BLaER1 (cell line): ENCODE measurements at regions not wholly inside any gene's neighbourhood (a gene's known extent, or its start where the extent isn't known, plus 50 kb on each side); places are given as distances from the start of the nearest gene placed in this dataset.

Source experiments
- H3K27ac ChIP-seq: shearing (Covaris generic); formaldehyde crosslinking; 2 replicates; pipeline ENCODE4 v1.8.1; 2022
- H3K27me3 ChIP-seq: shearing (Covaris generic); formaldehyde crosslinking; 2 replicates; pipeline ENCODE4 v1.8.1; 2022
- H3K36me3 ChIP-seq: shearing (Covaris generic); formaldehyde crosslinking; 2 replicates; pipeline ENCODE4 v1.8.1; 2022
- H3K4me1 ChIP-seq: shearing (Covaris generic); formaldehyde crosslinking; 2 replicates; pipeline ENCODE4 v1.8.1; 2022
- H3K4me2 ChIP-seq: shearing (Covaris generic); formaldehyde crosslinking; 2 replicates; pipeline ENCODE4 v1.8.1; 2022
- H3K4me3 ChIP-seq: shearing (Covaris generic); formaldehyde crosslinking; 2 replicates; pipeline ENCODE4 v1.8.1; 2022
- H3K9ac ChIP-seq: shearing (Covaris generic); formaldehyde crosslinking; 2 replicates; pipeline ENCODE4 v1.8.1; 2022
- H3K9me3 ChIP-seq: shearing (Covaris generic); formaldehyde crosslinking; 2 replicates; pipeline ENCODE4 v1.8.1; 2022
- H4K20me1 ChIP-seq: shearing (Covaris generic); formaldehyde crosslinking; 2 replicates; pipeline ENCODE4 v1.8.1; 2022
- Cebpa-rat ChIP-seq: shearing (Covaris generic); IDR thresholded peaks from 2 replicates; pipeline ENCODE4 v1.8.1; 2022

DNA sequence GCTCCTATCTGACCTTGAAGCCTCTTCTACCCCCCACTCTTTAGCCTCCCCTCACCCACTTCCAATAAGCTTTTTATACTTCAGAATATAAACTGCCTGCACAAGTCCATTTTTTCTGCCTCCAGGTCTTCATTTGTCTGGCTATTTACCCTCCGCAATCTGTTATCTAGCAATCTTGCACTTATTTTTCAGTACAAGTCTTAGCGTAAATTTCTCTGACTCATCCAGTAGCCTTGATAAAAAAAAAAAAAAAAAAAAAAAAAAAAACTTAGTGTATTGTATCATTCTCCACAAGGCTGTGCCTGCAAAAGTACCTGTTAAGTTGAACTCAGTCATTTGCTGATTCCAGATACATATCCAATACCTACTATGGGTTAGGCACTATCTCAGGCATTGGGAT lies 219.5 kb upstream of the DKK2 start:
- Histone ChIP-seq H3K4me3 (no peak overlapping the region), H3K4me2 (no peak overlapping the region), H3K36me3 (no peaks in the 10 kb centered on the region), H3K4me1 (no peaks in the 10 kb centered on the region), H3K9ac (no peak overlapping the region), H3K27me3 (no peaks in the 10 kb centered on the region), H3K27ac (no peak overlapping the region), H3K9me3 (no peaks in the 10 kb centered on the region), H4K20me1 (no peaks in the 10 kb centered on the region)
- no peak for TF ChIP-seq Cebpa-rat

DNA sequence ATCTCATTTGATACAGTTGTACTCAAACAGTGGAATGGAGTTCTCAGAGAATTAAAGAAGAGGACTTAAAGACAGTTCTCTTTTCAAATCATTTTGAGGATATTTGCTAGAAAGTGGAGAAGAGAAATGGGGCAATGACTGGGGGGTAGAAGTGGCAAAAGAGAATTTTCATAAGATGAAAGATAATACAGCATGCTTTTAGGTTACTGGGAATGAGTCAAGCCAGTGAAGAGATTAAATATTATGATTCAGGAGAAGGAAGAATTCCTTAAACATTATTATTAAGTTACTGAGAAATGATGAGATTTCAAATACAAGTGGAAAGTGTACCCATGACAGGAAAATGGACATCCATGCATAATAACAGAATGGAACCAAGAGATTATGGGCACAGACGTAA lies 219.0 kb upstream of the DKK2 start:
- Histone ChIP-seq H3K27me3 (no peaks in the 10 kb centered on the region), H3K9me3 (no peaks in the 10 kb centered on the region), H3K4me1 (no peaks in the 10 kb centered on the region), H3K9ac (no peak overlapping the region), H3K4me2 (no peak overlapping the region), H4K20me1 (no peaks in the 10 kb centered on the region), H3K36me3 (no peaks in the 10 kb centered on the region), H3K4me3 (no peak overlapping the region), H3K27ac (no peak overlapping the region)
- no peak for TF ChIP-seq Cebpa-rat

DNA sequence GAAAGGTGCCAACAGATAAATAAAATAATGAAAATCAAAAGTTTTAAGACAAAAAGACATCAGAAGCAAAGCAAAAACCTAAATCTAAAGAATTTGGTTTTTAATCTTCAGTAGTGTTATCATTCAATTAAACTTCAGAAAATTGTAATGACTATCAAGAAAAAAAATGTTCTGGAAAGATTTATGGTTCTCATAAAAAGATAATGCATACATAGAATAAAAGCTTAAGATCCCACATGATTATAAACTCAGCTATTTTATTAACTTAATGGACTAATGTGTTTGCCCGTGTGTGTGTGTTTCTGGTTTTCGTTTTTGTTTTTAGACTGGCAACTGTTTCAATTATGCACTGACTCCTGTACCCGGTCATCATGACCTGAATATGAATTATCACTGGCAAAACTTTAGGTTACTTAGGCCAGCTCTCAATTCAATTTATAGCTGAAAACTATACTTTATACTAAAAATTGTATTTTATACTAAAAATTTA lies 217.5 kb upstream of the DKK2 start:
- H3K9me3 ChIP-seq, result no peaks in the 10 kb centered on the region
- H3K9ac ChIP-seq, result no peak overlapping the region
- H3K4me1 ChIP-seq, result no peaks in the 10 kb centered on the region
- no peak overlapping the region for H3K4me3 ChIP-seq
- H3K27me3 ChIP-seq, result no peaks in the 10 kb centered on the region
- no peak overlapping the region for H3K27ac ChIP-seq
- TF ChIP-seq Cebpa-rat, result no peak
- no peaks in the 10 kb centered on the region for H4K20me1 ChIP-seq
- H3K36me3 ChIP-seq, result no peaks in the 10 kb centered on the region
- no peak overlapping the region for H3K4me2 ChIP-seq

DNA sequence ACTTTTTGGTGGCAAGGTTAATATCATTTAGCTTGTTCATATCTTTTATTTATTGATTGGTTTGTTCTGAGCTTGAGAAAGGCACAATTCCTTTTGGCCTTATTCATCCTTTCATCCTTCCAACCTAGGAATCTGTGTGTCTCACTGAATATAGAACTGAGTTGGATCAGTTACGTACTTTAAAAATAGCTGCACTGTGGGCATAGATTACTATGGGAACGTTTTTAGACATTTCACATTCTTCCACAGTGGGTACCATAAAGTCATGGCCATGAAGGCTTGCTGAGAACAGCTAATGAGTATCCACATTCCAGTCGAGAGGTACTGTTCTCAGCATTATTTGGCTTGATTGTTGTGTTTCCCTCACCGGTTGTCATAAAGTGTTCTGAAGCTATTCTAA lies 217.0 kb upstream of the DKK2 start:
- no peaks in the 10 kb centered on the region for H3K9me3 ChIP-seq
- TF ChIP-seq Cebpa-rat, result no peak
- no peak overlapping the region for H3K4me3 ChIP-seq
- H3K4me2 ChIP-seq, result no peak overlapping the region
- H3K27ac ChIP-seq, result no peak overlapping the region
- H3K9ac ChIP-seq, result no peak overlapping the region
- H3K36me3 ChIP-seq, result no peaks in the 10 kb centered on the region
- no peaks in the 10 kb centered on the region for H3K27me3 ChIP-seq
- H4K20me1 ChIP-seq, result no peaks in the 10 kb centered on the region
- no peaks in the 10 kb centered on the region for H3K4me1 ChIP-seq

DNA sequence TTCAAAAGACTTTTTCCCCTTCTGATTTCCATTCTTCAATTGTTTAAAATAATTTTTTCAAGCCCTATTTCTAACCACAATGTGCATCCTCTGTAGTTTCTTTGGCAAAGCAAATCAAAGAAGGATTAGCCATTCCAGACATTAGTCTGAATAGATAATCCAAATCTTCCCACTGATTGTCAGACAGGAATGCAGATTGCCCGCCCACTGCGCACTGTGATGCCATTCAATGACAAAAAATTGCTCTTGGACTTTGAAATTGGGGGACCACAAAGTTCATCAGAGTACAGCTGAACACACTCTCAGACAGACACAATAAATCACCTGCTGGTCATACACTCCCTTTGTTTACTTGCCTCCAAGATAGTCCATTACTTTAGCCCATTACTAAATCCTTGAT lies 216.5 kb upstream of the DKK2 start:
- no peak overlapping the region for H3K27ac ChIP-seq

DNA sequence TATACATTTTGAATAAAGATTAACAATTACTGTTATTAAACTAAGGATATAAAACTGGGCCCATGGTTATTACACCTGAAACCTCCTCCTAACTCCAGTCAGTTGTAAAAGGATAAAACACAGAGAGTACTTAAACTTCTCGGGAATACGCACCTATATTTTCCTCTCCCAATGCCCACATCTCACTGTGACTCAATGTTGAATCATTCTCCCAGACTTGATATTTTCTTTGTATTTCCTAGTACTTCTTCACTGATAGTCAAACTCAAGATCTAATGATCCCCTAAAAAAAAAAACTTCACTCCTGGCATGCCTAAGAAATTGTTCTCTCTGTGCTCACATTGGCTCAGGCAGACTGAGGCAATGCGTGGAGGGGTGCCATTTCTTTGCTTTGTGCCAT lies 212.5 kb upstream of the DKK2 start:
- Histone ChIP-seq H3K9me3 (no peaks in the 10 kb centered on the region), H3K27me3 (no peaks in the 10 kb centered on the region), H3K9ac (no peak overlapping the region), H3K4me2 (no peak overlapping the region), H3K4me3 (no peak overlapping the region), H3K36me3 (no peaks in the 10 kb centered on the region), H3K4me1 (no peaks in the 10 kb centered on the region), H3K27ac (no peak overlapping the region), H4K20me1 (no peaks in the 10 kb centered on the region)
- TF ChIP-seq Cebpa-rat, result no peak

More for the DNA sequence above, 216.5 kb upstream of the DKK2 start:
- no peaks in the 10 kb centered on the region for H3K36me3 ChIP-seq
- no peaks in the 10 kb centered on the region for H4K20me1 ChIP-seq
- no peaks in the 10 kb centered on the region for H3K9me3 ChIP-seq
- no peak overlapping the region for H3K4me2 ChIP-seq
- H3K9ac ChIP-seq, result no peak overlapping the region
- no peak overlapping the region for H3K4me3 ChIP-seq
- no peaks in the 10 kb centered on the region for H3K27me3 ChIP-seq
- H3K4me1 ChIP-seq, result no peaks in the 10 kb centered on the region
- TF ChIP-seq Cebpa-rat, result no peak

DNA sequence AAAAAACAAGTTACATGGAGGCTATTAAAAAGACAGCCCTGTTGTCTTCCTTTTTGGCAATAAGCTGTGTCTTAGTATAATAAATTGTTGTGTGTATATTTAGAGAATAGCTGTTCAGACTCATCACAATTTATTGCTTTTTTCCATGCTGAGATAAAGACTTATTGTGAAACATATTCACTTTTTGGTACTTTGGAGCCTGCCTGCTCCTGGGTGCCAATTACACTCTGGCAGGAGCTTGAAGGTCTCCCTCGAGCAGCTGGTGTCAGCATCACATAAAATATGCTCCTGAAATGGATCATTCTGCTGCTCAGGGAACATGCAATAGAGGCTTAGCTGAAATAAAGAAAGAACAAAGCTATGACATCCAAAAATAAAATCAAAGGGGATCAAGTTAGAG lies 211.6 kb upstream of the DKK2 start:
- H3K4me2 ChIP-seq, result no peak overlapping the region
- no peaks in the 10 kb centered on the region for H3K27me3 ChIP-seq
- H3K4me1 ChIP-seq, result peaks cover 5% of the 10 kb centered on the region; the same call in 1 of the 2 replicates
- H3K9me3 ChIP-seq, result no peaks in the 10 kb centered on the region
- H3K36me3 ChIP-seq, result no peaks in the 10 kb centered on the region
- H4K20me1 ChIP-seq, result no peaks in the 10 kb centered on the region
- H3K4me3 ChIP-seq, result no peak overlapping the region
- TF ChIP-seq Cebpa-rat, result no peak
- no peak overlapping the region for H3K9ac ChIP-seq
- no peak overlapping the region for H3K27ac ChIP-seq

DNA sequence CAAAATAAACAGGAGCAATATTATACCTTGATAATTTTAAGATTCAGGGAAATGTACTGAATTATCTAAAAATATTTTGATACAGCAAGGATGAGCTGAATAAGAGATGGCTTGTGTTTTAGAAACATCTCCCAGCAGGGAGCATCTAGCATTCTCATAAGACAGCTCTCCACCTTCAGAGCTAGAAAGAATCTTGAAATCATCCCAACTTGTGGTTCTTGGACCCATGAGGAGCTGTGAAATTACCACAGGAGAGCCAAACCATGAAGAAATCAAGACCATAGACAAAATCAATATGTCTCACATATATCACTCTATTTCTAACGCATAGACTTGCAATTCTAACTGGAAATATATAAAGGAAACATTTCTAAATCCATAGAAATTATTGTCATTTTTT lies 210.6 kb upstream of the DKK2 start:
- TF ChIP-seq Cebpa-rat, result no peak
- Histone ChIP-seq H3K4me2 (no peak overlapping the region), H3K27me3 (no peaks in the 10 kb centered on the region), H3K9me3 (no peaks in the 10 kb centered on the region), H3K36me3 (no peaks in the 10 kb centered on the region), H4K20me1 (no peaks in the 10 kb centered on the region), H3K4me3 (no peak overlapping the region), H3K9ac (no peak overlapping the region), H3K4me1 (peaks cover 5% of the 10 kb centered on the region; the same call in 1 of the 2 replicates), H3K27ac (no peak overlapping the region)

DNA sequence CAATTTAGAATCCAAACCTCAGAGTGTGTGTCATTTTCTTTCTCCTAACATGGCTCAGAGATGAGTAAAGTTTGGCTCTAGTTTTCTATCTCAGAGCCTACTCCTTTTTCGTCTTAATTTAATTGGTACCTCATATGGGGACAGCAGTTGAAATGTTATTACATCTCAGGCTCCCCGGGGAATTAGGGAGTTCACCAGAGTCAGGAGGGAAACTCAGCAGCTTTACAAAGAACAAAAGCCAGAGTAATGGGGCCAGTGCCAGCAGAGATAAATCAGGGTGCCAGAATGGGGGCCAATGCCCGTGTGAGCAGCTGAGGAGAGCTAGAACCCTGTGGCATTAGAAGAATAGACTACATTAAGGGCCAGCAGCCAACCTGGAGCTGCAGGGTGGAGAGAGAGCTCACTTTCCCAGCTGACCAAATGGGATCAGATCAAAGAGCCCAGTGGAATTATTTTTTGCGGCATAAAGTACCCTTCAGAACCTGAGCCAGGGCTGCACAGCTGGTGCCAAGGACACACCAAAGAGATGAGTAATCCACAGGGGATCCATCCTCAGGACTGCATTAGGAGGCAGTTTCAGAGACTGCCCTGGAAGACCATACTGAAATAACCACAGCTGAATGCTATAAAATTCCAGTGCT lies 207.1 kb upstream of the DKK2 start:
- H3K4me2 ChIP-seq, result 0 out of 2 replicates have a peak overlapping the region, but pooled peaks have one; percentile 6
- no peak overlapping the region for H3K27ac ChIP-seq

DNA sequence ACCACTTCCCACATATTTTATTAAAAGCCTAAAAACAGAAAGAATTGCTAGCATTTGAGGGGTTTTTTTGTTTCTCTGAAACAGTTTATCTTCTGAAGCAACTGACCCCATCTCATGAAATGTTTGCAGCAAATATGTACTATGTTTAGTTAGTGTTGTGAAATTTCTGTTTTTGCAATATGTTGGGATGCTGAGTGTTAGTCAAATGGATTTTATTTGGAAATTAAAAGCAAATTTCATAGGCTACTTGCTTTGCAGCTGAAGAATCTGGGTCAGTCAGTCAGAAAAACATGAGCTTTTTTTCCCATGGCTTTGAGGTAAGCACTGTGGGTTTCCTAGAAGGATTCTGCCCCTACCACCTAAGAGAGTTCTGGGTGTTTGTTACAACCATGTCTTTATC lies 184.9 kb upstream of the DKK2 start:
- Histone ChIP-seq H3K4me2 (no peak overlapping the region), H3K36me3 (no peaks in the 10 kb centered on the region), H3K9me3 (no peaks in the 10 kb centered on the region), H3K4me3 (no peak overlapping the region), H3K9ac (no peak overlapping the region), H3K27me3 (no peaks in the 10 kb centered on the region), H3K27ac (no peak overlapping the region), H3K4me1 (no peaks in the 10 kb centered on the region), H4K20me1 (no peaks in the 10 kb centered on the region)
- TF ChIP-seq Cebpa-rat, result no peak

More for the DNA sequence above, 207.1 kb upstream of the DKK2 start:
- H3K9ac ChIP-seq, result no peak overlapping the region
- no peaks in the 10 kb centered on the region for H4K20me1 ChIP-seq
- H3K9me3 ChIP-seq, result no peaks in the 10 kb centered on the region
- peaks cover 5% of the 10 kb centered on the region; the same call in 1 of the 2 replicates for H3K4me1 ChIP-seq
- TF ChIP-seq Cebpa-rat, result no peak
- H3K27me3 ChIP-seq, result no peaks in the 10 kb centered on the region
- no peak overlapping the region for H3K4me3 ChIP-seq
- no peaks in the 10 kb centered on the region for H3K36me3 ChIP-seq

DNA sequence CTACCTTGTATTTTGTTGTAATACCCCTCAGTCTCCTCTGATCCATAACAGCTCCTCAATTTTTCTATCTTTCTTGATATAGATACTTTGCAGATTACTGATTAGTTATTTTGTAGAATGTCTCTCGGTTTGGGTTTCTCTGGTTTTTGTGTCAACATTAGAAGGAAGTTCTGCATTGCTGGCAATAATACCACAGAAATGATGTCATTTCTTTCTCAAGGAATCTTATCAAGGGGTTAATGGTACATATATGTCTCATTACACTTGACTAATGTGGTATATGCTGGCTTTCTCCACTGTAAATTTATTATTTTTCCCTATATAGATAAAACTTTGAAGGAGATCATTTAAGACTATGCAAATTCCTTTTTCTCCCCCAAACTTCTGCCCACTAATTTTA lies 183.6 kb upstream of the DKK2 start:
- no peak overlapping the region for H3K9ac ChIP-seq
- no peaks in the 10 kb centered on the region for H3K36me3 ChIP-seq
- H3K4me3 ChIP-seq, result no peak overlapping the region
- H3K9me3 ChIP-seq, result no peaks in the 10 kb centered on the region
- H3K27ac ChIP-seq, result no peak overlapping the region
- no peaks in the 10 kb centered on the region for H3K27me3 ChIP-seq
- no peaks in the 10 kb centered on the region for H3K4me1 ChIP-seq
- no peak overlapping the region for H3K4me2 ChIP-seq
- TF ChIP-seq Cebpa-rat, result no peak
- H4K20me1 ChIP-seq, result no peaks in the 10 kb centered on the region
